Prostate gland (tissue), 2 donors: ENCODE measurements at regions not wholly inside any gene's neighbourhood (a gene's known extent, or its start where the extent isn't known, plus 50 kb on each side); places are given as distances from the start of the nearest gene placed in this dataset.

Experiments used
- CTCF ChIP-seq, 4 experiments: fragments of 200-600 bp in 2 of 4; fragments of 450-650 bp in 2 of 4; sonication (generic) in 2 of 4; IDR thresholded peaks; 1 replicate in 3 of 4; 2 replicates in 1 of 4; pipeline ENCODE4 v1.5.1; 2016 to 2019; ENCODE audit warnings: antibody characterized with exemption in 4 of 4, mild to moderate bottlenecking in 2 of 4, moderate library complexity in 2 of 4
- POLR2A ChIP-seq: fragments of 450-650 bp; IDR thresholded peaks from one replicate; pipeline ENCODE4 v1.6.1; 2016; ENCODE audit warnings: antibody characterized with exemption, mild to moderate bottlenecking

DNA sequence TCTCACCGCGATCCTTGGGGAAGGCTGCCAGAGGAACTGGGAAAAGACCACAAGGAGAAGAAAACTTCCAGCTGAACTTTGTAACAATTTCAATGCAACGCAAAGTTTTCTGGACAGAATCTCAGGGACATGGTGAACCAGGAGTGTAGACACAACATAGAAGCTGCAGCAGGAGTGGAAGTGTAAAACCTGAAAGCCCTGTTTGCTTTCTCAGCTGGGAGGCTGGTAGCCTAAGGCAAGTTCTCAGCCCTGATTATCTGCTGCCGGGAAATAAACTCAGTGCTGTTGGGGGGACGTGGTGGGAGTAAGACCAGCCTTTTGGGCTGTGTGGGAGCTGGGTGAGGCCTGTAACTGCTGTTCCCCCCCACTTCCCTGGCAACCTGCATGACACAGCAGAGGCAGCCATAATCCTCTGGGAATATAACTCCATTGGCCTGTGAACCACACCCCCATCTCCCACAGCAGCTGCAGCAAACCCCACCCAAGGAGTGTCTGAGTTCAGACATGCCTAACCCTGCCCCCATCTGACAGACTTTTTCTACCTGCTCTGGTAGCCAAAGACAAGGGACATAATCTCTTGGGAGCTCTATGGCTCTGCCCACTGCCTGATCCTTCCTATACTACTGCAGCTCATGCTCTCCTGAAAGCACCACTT lies 106.7 kb downstream of the ZNF621 start:
- TF ChIP-seq POLR2A (no peak), CTCF (IDR thresholded peaks at IDR 0.05) (no peak)
